Trophoblast cell (in vitro differentiated cells and primary cell): ENCODE measurements at regions not wholly inside any gene's neighbourhood (a gene's known extent, or its start where the extent isn't known, plus 50 kb on each side); places are given as distances from the start of the nearest gene placed in this dataset.
A peak's percentile ranks its signal among the peaks of the same experiment; 100 is the strongest.

ENCODE experiments used
- DNase-seq, 2 donors: peaks; one replicate each; pipeline ENCODE4 v3.0.0-alpha.2; 2016
- H2AFZ ChIP-seq: 2 replicates; pipeline ENCODE4 v1.6.1; 2013; ENCODE audit warnings: low read length, moderate library complexity, mild to moderate bottlenecking; ENCODE audit not compliant: insufficient read depth, poor library complexity
- H2AK5ac ChIP-seq: 2 replicates; pipeline ENCODE4 v1.6.1; 2013; ENCODE audit warnings: mild to moderate bottlenecking, low read length
- H2BK120ac ChIP-seq: 2 replicates; pipeline ENCODE4 v1.6.1; 2013; ENCODE audit warnings: low read length, mild to moderate bottlenecking, moderate library complexity; ENCODE audit not compliant: insufficient read depth, poor library complexity
- H2BK12ac ChIP-seq: 2 replicates; pipeline ENCODE4 v1.6.1; 2013; ENCODE audit warnings: mild to moderate bottlenecking, low read length, moderate library complexity
- H2BK5ac ChIP-seq: 2 replicates; pipeline ENCODE4 v1.6.1; 2013; ENCODE audit warnings: low read length, low read depth, moderate library complexity, mild to moderate bottlenecking; ENCODE audit not compliant: poor library complexity
- H3K14ac ChIP-seq: 2 replicates; pipeline ENCODE4 v1.6.1; 2013; ENCODE audit warnings: mild to moderate bottlenecking, low read length
- H3K18ac ChIP-seq: 2 replicates; pipeline ENCODE4 v1.6.1; 2013; ENCODE audit warnings: mild to moderate bottlenecking, low read length
- H3K23ac ChIP-seq: 2 replicates; pipeline ENCODE4 v1.6.1; 2013; ENCODE audit warnings: low read length
- H3K27ac ChIP-seq: 2 replicates; pipeline ENCODE4 v1.5.1; 2013; ENCODE audit warnings: low read depth, mild to moderate bottlenecking, inconsistent platforms, low read length, moderate library complexity
- H3K27me3 ChIP-seq: 2 replicates; pipeline ENCODE4 v1.6.1; 2013; ENCODE audit warnings: inconsistent platforms, mild to moderate bottlenecking, low read length, moderate library complexity; ENCODE audit not compliant: insufficient read depth
- H3K36me3 ChIP-seq, 2 experiments: 1 replicate in 1 of 2; 2 replicates in 1 of 2; pipeline ENCODE4 v1.6.1; 2013; ENCODE audit warnings: low read length in 2 of 2, mild to moderate bottlenecking in 2 of 2, moderate library complexity in 1 of 2; ENCODE audit not compliant: insufficient read depth in 2 of 2, control insufficient read depth in 1 of 2
- H3K4ac ChIP-seq: 2 replicates; pipeline ENCODE4 v1.6.1; 2013; ENCODE audit warnings: low read depth, mild to moderate bottlenecking, low read length, moderate library complexity
- H3K4me1 ChIP-seq, 2 experiments: 1 replicate in 1 of 2; 2 replicates in 1 of 2; pipeline ENCODE4 v1.6.1; 2013; ENCODE audit warnings: low read length in 2 of 2, mild to moderate bottlenecking in 2 of 2, moderate library complexity in 1 of 2; ENCODE audit not compliant: insufficient read depth in 2 of 2, control insufficient read depth in 1 of 2
- H3K4me2 ChIP-seq: 2 replicates; pipeline ENCODE4 v1.6.1; 2013; ENCODE audit warnings: inconsistent platforms, mild to moderate bottlenecking, low read length, moderate library complexity
- H3K4me3 ChIP-seq: 2 replicates; pipeline ENCODE4 v1.5.1; 2013; ENCODE audit warnings: mild to moderate bottlenecking, low read depth, low read length, inconsistent platforms
- H3K79me1 ChIP-seq: one replicate; pipeline ENCODE4 v1.6.1; 2013; ENCODE audit warnings: low read length
- H3K79me2 ChIP-seq: 2 replicates; pipeline ENCODE4 v1.6.1; 2013; ENCODE audit warnings: low read length, mild to moderate bottlenecking; ENCODE audit not compliant: control insufficient read depth, insufficient read depth, poor library complexity
- H3K9ac ChIP-seq: 2 replicates; pipeline ENCODE4 v1.6.1; 2013; ENCODE audit warnings: mild to moderate bottlenecking, low read length
- H3K9me3 ChIP-seq: 2 replicates; pipeline ENCODE4 v1.6.1; 2013; ENCODE audit warnings: low read depth, mild to moderate bottlenecking, control low read depth, inconsistent platforms, low read length; ENCODE audit not compliant: insufficient read depth
- H4K12ac ChIP-seq: 2 replicates; pipeline ENCODE4 v1.6.1; 2013; ENCODE audit warnings: low read depth, mild to moderate bottlenecking, low read length, moderate library complexity
- H4K8ac ChIP-seq: 2 replicates; pipeline ENCODE4 v1.6.1; 2013; ENCODE audit warnings: low read depth, mild to moderate bottlenecking, low read length, moderate library complexity
- H4K91ac ChIP-seq: one replicate; pipeline ENCODE4 v1.6.1; 2013; ENCODE audit warnings: low read depth, mild to moderate bottlenecking, low read length, moderate library complexity
- WGBS: extraction: QIAGEN DNeasy Blood & Tissue Kit; methylation state at CpG from one replicate; pipeline ENCODE4 v1.1.7; 2013; ENCODE audit warnings: missing lambda C conversion rate; ENCODE audit not compliant: insufficient read length, insufficient coverage; ENCODE audit errors: extremely low coverage; 5-methylcytosine and 5-hydroxymethylcytosine counted together

- Histone ChIP-seq H3K4me2 (no peak overlapping the region), H3K27ac (no peak overlapping the region), H2BK5ac (no peak overlapping the region), H4K12ac (no peak overlapping the region), H3K79me1 (peaks cover under 1% of the 10 kb centered on the region), H3K36me3 (no peaks in the 10 kb centered on the region), H3K79me2 (no peaks in the 10 kb centered on the region), H3K4me3 (no peak overlapping the region), H3K23ac (no peak overlapping the region), H3K18ac (no peak overlapping the region), H4K91ac (no peak overlapping the region), H3K4ac (no peak overlapping the region), H2AK5ac (no peak overlapping the region), H3K4me1 (peaks cover 12 to 21% of the 10 kb centered on the region in 2 experiments), H3K9ac (no peak overlapping the region), H3K27me3 (no peaks in the 10 kb centered on the region), H2AFZ (no peak overlapping the region), H4K8ac (no peak overlapping the region), H2BK12ac (no peak overlapping the region), H2BK120ac (no peak overlapping the region), H3K14ac (no peak overlapping the region), H3K9me3 (no peaks in the 10 kb centered on the region)
- no CpG with 5 or more reads among the region's 1 CpG for WGBS
- no peak for DNase-seq
Observed at GRCh38 chr10:78287618-78288017, 254.0 kb downstream of the RPS24 start.

DNA sequence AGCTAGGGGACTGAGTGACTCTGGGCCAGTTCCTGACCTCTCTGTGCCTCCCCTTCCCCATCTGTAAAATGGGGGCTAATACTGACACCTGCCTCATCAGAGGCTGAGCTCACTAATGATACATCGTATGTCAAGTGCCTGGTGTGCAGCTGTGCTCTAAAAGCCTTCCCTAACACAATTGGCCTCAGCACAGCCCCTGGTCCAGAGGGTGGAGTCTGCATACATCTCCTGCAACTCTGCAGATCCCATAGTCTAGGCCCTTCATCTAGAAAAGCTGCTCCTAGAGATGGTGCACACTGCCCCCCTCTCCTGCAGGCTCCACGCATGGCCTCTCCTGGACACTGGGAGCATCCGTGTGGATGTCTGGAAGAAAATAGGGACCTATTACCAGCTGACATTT is 255.0 kb downstream of the RPS24 start:
- Histone ChIP-seq H3K4me3 (no peak overlapping the region), H4K12ac (no peak overlapping the region), H3K79me1 (peaks cover 9% of the 10 kb centered on the region), H3K23ac (no peak overlapping the region), H3K79me2 (no peaks in the 10 kb centered on the region), H2BK120ac (no peak overlapping the region), H3K9ac (no peak overlapping the region), H3K4ac (no peak overlapping the region), H3K27ac (no peak overlapping the region), H2BK12ac (no peak overlapping the region), H3K18ac (no peak overlapping the region), H4K91ac (no peak overlapping the region), H3K9me3 (no peaks in the 10 kb centered on the region), H3K4me1 (peaks cover 18 to 23% of the 10 kb centered on the region in 2 experiments), H2AFZ (no peak overlapping the region), H3K14ac (no peak overlapping the region), H4K8ac (no peak overlapping the region), H2BK5ac (no peak overlapping the region), H3K36me3 (no peaks in the 10 kb centered on the region), H2AK5ac (peak overlapping the region; percentile 15), H3K27me3 (no peaks in the 10 kb centered on the region), H3K4me2 (no peak overlapping the region)
- DNase-seq: no peak
- WGBS: no CpG with 5 or more reads among the region's 3 CpGs

GRCh38 chr10:78290131-78290750 is 256.6 kb downstream of the RPS24 start:
- Histone ChIP-seq H2BK5ac (no peak overlapping the region), H2BK120ac (no peak overlapping the region), H3K18ac (no peak overlapping the region), H3K27me3 (no peaks in the 10 kb centered on the region), H3K27ac (no peak overlapping the region), H3K23ac (no peak overlapping the region), H2BK12ac (no peak overlapping the region), H3K14ac (no peak overlapping the region), H3K79me2 (no peaks in the 10 kb centered on the region), H2AK5ac (no peak overlapping the region), H3K9me3 (no peaks in the 10 kb centered on the region), H3K4me2 (no peak overlapping the region), H3K36me3 (no peaks in the 10 kb centered on the region), H3K4ac (no peak overlapping the region), H4K91ac (peak overlapping the region; percentile 20), H3K9ac (no peak overlapping the region), H3K4me1 (peaks cover 26 to 33% of the 10 kb centered on the region in 2 experiments), H4K8ac (no peak overlapping the region), H3K79me1 (peaks cover 15% of the 10 kb centered on the region), H2AFZ (no peak overlapping the region), H3K4me3 (no peak overlapping the region), H4K12ac (no peak overlapping the region)
- WGBS: no CpG with 5 or more reads among the region's 11 CpGs
- no peak for DNase-seq

DNA sequence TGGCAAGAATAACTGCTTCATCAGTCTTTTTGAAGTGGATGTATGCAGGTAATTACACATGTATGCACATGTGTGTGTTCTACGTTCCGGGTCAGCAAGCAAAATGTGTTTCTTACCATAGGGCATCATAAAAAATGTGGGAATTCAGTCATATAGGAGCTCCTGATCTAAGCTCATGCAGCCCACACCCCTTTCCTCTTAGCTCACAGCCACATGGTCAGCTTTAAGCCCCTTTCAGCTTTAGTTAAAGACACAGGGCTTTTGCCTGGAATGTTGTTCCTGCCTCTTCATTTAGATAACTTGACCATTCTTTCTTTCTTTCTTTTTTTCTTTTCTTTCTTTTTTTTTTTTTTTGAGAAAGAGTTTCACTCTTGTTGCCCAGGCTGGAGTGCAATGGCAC is 258.1 kb downstream of the RPS24 start:
- Histone ChIP-seq H3K23ac (no peak overlapping the region), H3K4me2 (no peak overlapping the region), H3K79me1 (peaks cover 20% of the 10 kb centered on the region), H3K36me3 (no peaks in the 10 kb centered on the region), H4K8ac (no peak overlapping the region), H3K4me1 (peaks cover 28 to 33% of the 10 kb centered on the region in 2 experiments), H2AK5ac (no peak overlapping the region), H2BK5ac (no peak overlapping the region), H4K12ac (no peak overlapping the region), H3K4me3 (no peak overlapping the region), H3K9me3 (no peaks in the 10 kb centered on the region), H3K4ac (no peak overlapping the region), H3K79me2 (no peaks in the 10 kb centered on the region), H4K91ac (no peak overlapping the region), H2BK12ac (no peak overlapping the region), H3K14ac (no peak overlapping the region), H3K27me3 (no peaks in the 10 kb centered on the region), H3K9ac (no peak overlapping the region), H3K27ac (no peak overlapping the region), H2BK120ac (no peak overlapping the region), H2AFZ (no peak overlapping the region), H3K18ac (no peak overlapping the region)
- no CpG with 5 or more reads among the region's 2 CpGs for WGBS
- DNase-seq: no peak
